Omental fat pad (tissue), 3 donors: ENCODE measurements at regions not wholly inside any gene's neighbourhood (a gene's known extent, or its start where the extent isn't known, plus 50 kb on each side); places are given as distances from the start of the nearest gene placed in this dataset.
A peak's percentile ranks its signal among the peaks of the same experiment; 100 is the strongest.
"Not testable (repeated sequence)": the region's sequence is repeated elsewhere in the genome, so short reads cannot be mapped to it uniquely, and the experiment has no call there.

Source experiments
- ATAC-seq: fragments of 150-250 bp; one replicate; pipeline ENCODE4 v1.9.1; 2016; ENCODE audit warnings: mild to moderate bottlenecking, moderate library complexity; ENCODE audit not compliant: low FRiP score
- DNase-seq: peaks from one replicate; pipeline ENCODE4 v3.0.0-alpha.2; 2019; ENCODE audit warnings: low spot score
- CTCF ChIP-seq, 3 donors: fragments of 450-650 bp; IDR thresholded peaks; one replicate each; pipeline ENCODE4 v1.5.1; 2016 to 2017; ENCODE audit warnings: antibody characterized with exemption in 3 of 3, mild to moderate bottlenecking in 3 of 3, moderate library complexity in 2 of 3

- no peak for TF ChIP-seq CTCF (IDR thresholded peaks at IDR 0.05)
- ATAC-seq = no peak
- no peak for DNase-seq
Measured at GRCh38 chr14:85186082-85186481, 343.9 kb upstream of the FLRT2 start.

GRCh38 chr14:85187521-85187920 lies 342.4 kb upstream of the FLRT2 start:
- ATAC-seq (no peak), DNase-seq (no peak)
- no peak for TF ChIP-seq CTCF (IDR thresholded peaks at IDR 0.05)

- no peak for TF ChIP-seq CTCF (IDR thresholded peaks at IDR 0.05)
- no peak for DNase-seq
- ATAC-seq = no peak
Measured at GRCh38 chr14:85188836-85189235, 341.1 kb upstream of the FLRT2 start.

GRCh38 chr14:85189253-85189652 lies 340.7 kb upstream of the FLRT2 start:
- ATAC-seq, DNase-seq: not testable (repeated sequence)

- TF ChIP-seq CTCF (IDR thresholded peaks at IDR 0.05) = no peak
- ATAC-seq (no peak), DNase-seq (no peak)
Measured at GRCh38 chr14:85190251-85190650, 339.7 kb upstream of the FLRT2 start.

- TF ChIP-seq CTCF (IDR thresholded peaks at IDR 0.05) = no peak
- ATAC-seq = no peak
- no peak for DNase-seq
Measured at GRCh38 chr14:85191986-85192385, 338.0 kb upstream of the FLRT2 start.

- peak in 1 of 3 donors; percentile 3 for TF ChIP-seq CTCF (IDR thresholded peaks at IDR 0.05)
- DNase-seq (no peak), ATAC-seq (no peak)
Measured at GRCh38 chr14:85195872-85196477, 334.0 kb upstream of the FLRT2 start.

GRCh38 chr14:85198001-85198400 lies 331.9 kb upstream of the FLRT2 start:
- DNase-seq (no peak), ATAC-seq (no peak)
- TF ChIP-seq CTCF (IDR thresholded peaks at IDR 0.05) = no peak
